ENCODE measurements at regions not wholly inside any gene's neighbourhood (a gene's known extent, or its start where the extent isn't known, plus 50 kb on each side); places are given as distances from the start of the nearest gene placed in this dataset.

DNA sequence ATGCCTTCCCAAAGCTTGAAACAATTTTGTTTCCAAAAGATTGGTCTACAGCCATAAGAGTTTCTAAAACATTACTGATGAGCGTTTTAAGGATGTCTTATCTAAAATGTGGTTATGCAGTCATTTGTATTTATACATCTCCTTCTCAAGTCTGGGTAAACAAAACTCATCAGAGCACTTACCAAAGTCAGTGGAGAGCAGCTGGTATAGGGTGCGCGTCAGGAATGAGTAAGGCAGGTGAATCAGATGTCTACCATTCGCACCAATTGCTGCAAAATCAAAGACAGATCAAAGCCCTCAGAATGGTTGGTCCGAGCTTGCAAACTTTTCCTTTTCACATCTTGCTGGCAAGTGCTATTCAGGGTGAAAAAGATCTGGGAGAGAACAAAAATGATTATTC lies 65.6 kb upstream of the FAM171A1 start:
- TF ChIP-seq, protein P1, sequence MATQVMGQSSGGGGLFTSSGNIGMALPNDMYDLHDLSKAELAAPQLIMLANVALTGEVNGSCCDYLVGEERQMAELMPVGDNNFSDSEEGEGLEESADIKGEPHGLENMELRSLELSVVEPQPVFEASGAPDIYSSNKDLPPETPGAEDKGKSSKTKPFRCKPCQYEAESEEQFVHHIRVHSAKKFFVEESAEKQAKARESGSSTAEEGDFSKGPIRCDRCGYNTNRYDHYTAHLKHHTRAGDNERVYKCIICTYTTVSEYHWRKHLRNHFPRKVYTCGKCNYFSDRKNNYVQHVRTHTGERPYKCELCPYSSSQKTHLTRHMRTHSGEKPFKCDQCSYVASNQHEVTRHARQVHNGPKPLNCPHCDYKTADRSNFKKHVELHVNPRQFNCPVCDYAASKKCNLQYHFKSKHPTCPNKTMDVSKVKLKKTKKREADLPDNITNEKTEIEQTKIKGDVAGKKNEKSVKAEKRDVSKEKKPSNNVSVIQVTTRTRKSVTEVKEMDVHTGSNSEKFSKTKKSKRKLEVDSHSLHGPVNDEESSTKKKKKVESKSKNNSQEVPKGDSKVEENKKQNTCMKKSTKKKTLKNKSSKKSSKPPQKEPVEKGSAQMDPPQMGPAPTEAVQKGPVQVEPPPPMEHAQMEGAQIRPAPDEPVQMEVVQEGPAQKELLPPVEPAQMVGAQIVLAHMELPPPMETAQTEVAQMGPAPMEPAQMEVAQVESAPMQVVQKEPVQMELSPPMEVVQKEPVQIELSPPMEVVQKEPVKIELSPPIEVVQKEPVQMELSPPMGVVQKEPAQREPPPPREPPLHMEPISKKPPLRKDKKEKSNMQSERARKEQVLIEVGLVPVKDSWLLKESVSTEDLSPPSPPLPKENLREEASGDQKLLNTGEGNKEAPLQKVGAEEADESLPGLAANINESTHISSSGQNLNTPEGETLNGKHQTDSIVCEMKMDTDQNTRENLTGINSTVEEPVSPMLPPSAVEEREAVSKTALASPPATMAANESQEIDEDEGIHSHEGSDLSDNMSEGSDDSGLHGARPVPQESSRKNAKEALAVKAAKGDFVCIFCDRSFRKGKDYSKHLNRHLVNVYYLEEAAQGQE (IDR thresholded peaks at IDR 0.05; ENCODE audit: insufficient read depth in 1 of 2, low read depth in 2 of 2, low read length in 2 of 2) = no peak
- no peak for TF ChIP-seq POLR2AphosphoS5 (IDR thresholded peaks at IDR 0.05; ENCODE audit: low read depth, low read length)
- no peak for TF ChIP-seq TAF1 (IDR thresholded peaks at IDR 0.05; ENCODE audit: borderline replicate concordance, insufficient read depth, low read length)
- TF ChIP-seq SIN3A (IDR thresholded peaks at IDR 0.05; ENCODE audit: borderline replicate concordance, insufficient read depth, low read length) = no peak
- no peak for TF ChIP-seq FOXP2 (optimal IDR thresholded peaks at IDR 0.05; ENCODE audit: borderline replicate concordance, extremely low read depth, extremely low read length, insufficient read depth)

All from PFSK-1 (cell line).